Loucy (cell line): ENCODE measurements at regions not wholly inside any gene's neighbourhood (a gene's known extent, or its start where the extent isn't known, plus 50 kb on each side); places are given as distances from the start of the nearest gene placed in this dataset.

Source experiments
- H2AFZ ChIP-seq: fragments of 200-600 bp; sonication (generic); 2 replicates; pipeline ENCODE4 v1.6.0; 2016; ENCODE audit warnings: antibody characterized with exemption, mild to moderate bottlenecking, low read length, moderate library complexity
- H3F3A ChIP-seq: fragments of 200-600 bp; 2 replicates; pipeline ENCODE4 v1.6.0; 2016; ENCODE audit warnings: antibody characterized with exemption, low read depth, mild to moderate bottlenecking
- H3K27me3 ChIP-seq: fragments of 200-600 bp; sonication (generic); 2 replicates; pipeline ENCODE4 v1.6.1; 2014; ENCODE audit warnings: low read length, mild to moderate bottlenecking; ENCODE audit not compliant: insufficient read depth, poor library complexity, severe bottlenecking
- H3K36me3 ChIP-seq: fragments of 200-600 bp; sonication (generic); 2 replicates; pipeline ENCODE4 v1.6.1; 2016; ENCODE audit warnings: low read length; ENCODE audit not compliant: insufficient read depth
- H3K4me1 ChIP-seq: fragments of 200-600 bp; sonication (generic); 2 replicates; pipeline ENCODE4 v1.5.1; 2014; ENCODE audit warnings: low read length, mild to moderate bottlenecking; ENCODE audit not compliant: insufficient read depth, poor library complexity, severe bottlenecking
- H3K4me2 ChIP-seq: fragments of 200-600 bp; sonication (generic); 2 replicates; pipeline ENCODE4 v1.6.0; 2014; ENCODE audit warnings: antibody characterized with exemption, low read length, low read depth, mild to moderate bottlenecking; ENCODE audit not compliant: poor library complexity, severe bottlenecking
- H3K4me3 ChIP-seq: fragments of 200-600 bp; sonication (generic); 2 replicates; pipeline ENCODE4 v1.5.1; 2014; ENCODE audit warnings: low read length, mild to moderate bottlenecking, mixed read lengths; ENCODE audit not compliant: poor library complexity, severe bottlenecking
- H3K79me2 ChIP-seq: fragments of 200-600 bp; sonication (generic); 2 replicates; pipeline ENCODE4 v1.6.1; 2014; ENCODE audit warnings: low read length; ENCODE audit not compliant: insufficient read depth
- H3K9ac ChIP-seq: fragments of 200-600 bp; sonication (generic); 2 replicates; pipeline ENCODE4 v1.6.0; 2014; ENCODE audit warnings: mild to moderate bottlenecking, low read depth, low read length, moderate library complexity; ENCODE audit not compliant: poor library complexity, severe bottlenecking
- H3K9me2 ChIP-seq: fragments of 200-600 bp; sonication (generic); replicated peaks from 2 replicates; pipeline ENCODE4 v1.6.1; 2016; ENCODE audit warnings: low read depth, low read length, mixed read lengths
- H3K9me3 ChIP-seq: fragments of 200-600 bp; sonication (generic); 2 replicates; pipeline ENCODE4 v1.6.1; 2014; ENCODE audit warnings: mild to moderate bottlenecking, antibody characterized with exemption, low read length, low read depth; ENCODE audit not compliant: insufficient read depth
- H4K20me1 ChIP-seq: fragments of 200-600 bp; sonication (generic); 2 replicates; pipeline ENCODE4 v1.6.0; 2014; ENCODE audit warnings: antibody characterized with exemption, low read length, mild to moderate bottlenecking; ENCODE audit not compliant: insufficient read depth, poor library complexity, severe bottlenecking
- EZH2phosphoT487 ChIP-seq: fragments of 200-600 bp; IDR thresholded peaks from 2 replicates; pipeline ENCODE4 v1.6.1; 2018; ENCODE audit warnings: antibody characterized with exemption, mild to moderate bottlenecking, moderate library complexity, borderline replicate concordance
- TF ChIP-seq, protein P1 (sequence below): fragments of 200-600 bp; sonication (generic); conservative IDR thresholded peaks from 2 replicates; pipeline ENCODE4 v1.5.1; 2014; ENCODE audit warnings: mild to moderate bottlenecking, antibody characterized with exemption, low read length

GRCh38 chr4:22021106-22021505 is 72.5 kb upstream of the KCNIP4 start:
- Histone ChIP-seq H3K27me3 (no peaks in the 10 kb centered on the region), H3K36me3 (no peaks in the 10 kb centered on the region), H3K4me2 (no peak overlapping the region), H3K9me2 (no peaks in the 10 kb centered on the region), H3K9ac (no peak overlapping the region), H3K9me3 (no peaks in the 10 kb centered on the region), H3K4me3 (no peak overlapping the region), H3K79me2 (no peaks in the 10 kb centered on the region), H2AFZ (no peak overlapping the region), H3K4me1 (no peaks in the 10 kb centered on the region), H3F3A (no peaks in the 10 kb centered on the region), H4K20me1 (no peaks in the 10 kb centered on the region)
- TF ChIP-seq, protein P1, sequence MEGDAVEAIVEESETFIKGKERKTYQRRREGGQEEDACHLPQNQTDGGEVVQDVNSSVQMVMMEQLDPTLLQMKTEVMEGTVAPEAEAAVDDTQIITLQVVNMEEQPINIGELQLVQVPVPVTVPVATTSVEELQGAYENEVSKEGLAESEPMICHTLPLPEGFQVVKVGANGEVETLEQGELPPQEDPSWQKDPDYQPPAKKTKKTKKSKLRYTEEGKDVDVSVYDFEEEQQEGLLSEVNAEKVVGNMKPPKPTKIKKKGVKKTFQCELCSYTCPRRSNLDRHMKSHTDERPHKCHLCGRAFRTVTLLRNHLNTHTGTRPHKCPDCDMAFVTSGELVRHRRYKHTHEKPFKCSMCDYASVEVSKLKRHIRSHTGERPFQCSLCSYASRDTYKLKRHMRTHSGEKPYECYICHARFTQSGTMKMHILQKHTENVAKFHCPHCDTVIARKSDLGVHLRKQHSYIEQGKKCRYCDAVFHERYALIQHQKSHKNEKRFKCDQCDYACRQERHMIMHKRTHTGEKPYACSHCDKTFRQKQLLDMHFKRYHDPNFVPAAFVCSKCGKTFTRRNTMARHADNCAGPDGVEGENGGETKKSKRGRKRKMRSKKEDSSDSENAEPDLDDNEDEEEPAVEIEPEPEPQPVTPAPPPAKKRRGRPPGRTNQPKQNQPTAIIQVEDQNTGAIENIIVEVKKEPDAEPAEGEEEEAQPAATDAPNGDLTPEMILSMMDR = no peak
- no peak for TF ChIP-seq EZH2phosphoT487

- no peak overlapping the region for H3K4me3 ChIP-seq
Observed at GRCh38 chr4:22020129-22020528, 71.6 kb upstream of the KCNIP4 start.

DNA sequence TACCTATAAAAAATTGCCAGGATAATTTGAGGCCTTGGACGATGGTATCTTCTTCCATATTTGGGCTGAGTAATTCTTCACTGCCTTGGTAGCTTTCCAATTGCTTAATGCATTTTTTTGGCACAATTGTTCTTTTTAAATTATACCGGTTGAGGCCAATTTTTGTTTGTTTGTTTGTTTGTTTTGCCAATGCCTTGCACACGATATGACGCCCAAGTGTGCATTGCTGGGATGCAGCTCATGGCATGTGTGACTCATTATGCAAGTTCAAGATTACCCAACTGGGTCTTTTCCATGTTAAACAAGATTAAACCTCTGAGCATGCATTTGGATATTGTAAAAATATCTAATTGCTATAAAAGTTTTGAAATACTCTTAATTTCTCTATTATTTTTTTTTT is 71.1 kb upstream of the KCNIP4 start:
- H3K4me2 ChIP-seq = no peak overlapping the region
- no peaks in the 10 kb centered on the region for H3K9me3 ChIP-seq
- no peaks in the 10 kb centered on the region for H3K4me1 ChIP-seq
- H2AFZ ChIP-seq = no peak overlapping the region
- no peaks in the 10 kb centered on the region for H3F3A ChIP-seq
- no peaks in the 10 kb centered on the region for H3K9me2 ChIP-seq
- no peaks in the 10 kb centered on the region for H4K20me1 ChIP-seq
- H3K9ac ChIP-seq = no peak overlapping the region
- no peak for TF ChIP-seq EZH2phosphoT487
- TF ChIP-seq, protein P1 = no peak
- H3K79me2 ChIP-seq = no peaks in the 10 kb centered on the region
- no peaks in the 10 kb centered on the region for H3K36me3 ChIP-seq
- no peaks in the 10 kb centered on the region for H3K27me3 ChIP-seq
- no peak overlapping the region for H3K4me3 ChIP-seq

More at GRCh38 chr4:22020129-22020528, 71.6 kb upstream of the KCNIP4 start:
- no peaks in the 10 kb centered on the region for H3K79me2 ChIP-seq
- H3K9me3 ChIP-seq = no peaks in the 10 kb centered on the region
- H4K20me1 ChIP-seq = no peaks in the 10 kb centered on the region
- H3K27me3 ChIP-seq = no peaks in the 10 kb centered on the region
- H3K4me1 ChIP-seq = no peaks in the 10 kb centered on the region
- H2AFZ ChIP-seq = no peak overlapping the region
- TF ChIP-seq EZH2phosphoT487 = no peak
- TF ChIP-seq, protein P1 = no peak
- no peaks in the 10 kb centered on the region for H3K36me3 ChIP-seq
- no peaks in the 10 kb centered on the region for H3K9me2 ChIP-seq
- H3F3A ChIP-seq = no peaks in the 10 kb centered on the region
- H3K4me2 ChIP-seq = no peak overlapping the region
- no peak overlapping the region for H3K9ac ChIP-seq
